Mucosa of descending colon (tissue), 3 donors: ENCODE measurements at regions not wholly inside any gene's neighbourhood (a gene's known extent, or its start where the extent isn't known, plus 50 kb on each side); places are given as distances from the start of the nearest gene placed in this dataset.

ENCODE experiments used
- ATAC-seq: fragments of 200-7000 bp; cut with Tn5 transposase; one replicate; pipeline ENCODE4 v1.9.1; 2020; ENCODE audit warnings: mild to moderate bottlenecking, moderate library complexity
- DNase-seq, 3 donors: peaks; one replicate each; pipeline ENCODE4 v3.0.0-alpha.2; 2020
- H3K36me3 ChIP-seq: fragments of 200-600 bp; one replicate; pipeline ENCODE4 v1.8.0; 2021; ENCODE audit warnings: low read depth, mild to moderate bottlenecking
- H3K4me1 ChIP-seq: fragments of 200-600 bp; one replicate; pipeline ENCODE4 v1.8.0; 2021; ENCODE audit warnings: low read depth, mild to moderate bottlenecking
- H3K4me3 ChIP-seq: fragments of 200-600 bp; one replicate; pipeline ENCODE4 v1.8.0; 2021; ENCODE audit warnings: mild to moderate bottlenecking
- H3K9me3 ChIP-seq: fragments of 200-600 bp; one replicate; pipeline ENCODE4 v1.8.0; 2021; ENCODE audit warnings: mild to moderate bottlenecking
- intact Hi-C, 2 donors: fragments of 100-400 bp; cut with DNase I in 1 of 2; cut with micrococcal nuclease in 1 of 2; formaldehyde crosslinking; loops; one replicate each; pipeline versions ENCODE4 v1.11.0 to v1.11.1; 2022; cut with DNase I, micrococcal nuclease
- TF ChIP-seq, protein P1 (sequence below): fragments of 200-600 bp; IDR thresholded peaks from one replicate; pipeline ENCODE4 v1.8.0; 2022; ENCODE audit warnings: antibody characterized with exemption, mild to moderate bottlenecking
- donor health status: DM: no; HTN: no; CAD: no; lungs with moderate emphysema.
- donor health status: DM: no; HTN: no; CAD: no.
- donor health status: DM: no; HTN: yes; CAD: no.

DNA sequence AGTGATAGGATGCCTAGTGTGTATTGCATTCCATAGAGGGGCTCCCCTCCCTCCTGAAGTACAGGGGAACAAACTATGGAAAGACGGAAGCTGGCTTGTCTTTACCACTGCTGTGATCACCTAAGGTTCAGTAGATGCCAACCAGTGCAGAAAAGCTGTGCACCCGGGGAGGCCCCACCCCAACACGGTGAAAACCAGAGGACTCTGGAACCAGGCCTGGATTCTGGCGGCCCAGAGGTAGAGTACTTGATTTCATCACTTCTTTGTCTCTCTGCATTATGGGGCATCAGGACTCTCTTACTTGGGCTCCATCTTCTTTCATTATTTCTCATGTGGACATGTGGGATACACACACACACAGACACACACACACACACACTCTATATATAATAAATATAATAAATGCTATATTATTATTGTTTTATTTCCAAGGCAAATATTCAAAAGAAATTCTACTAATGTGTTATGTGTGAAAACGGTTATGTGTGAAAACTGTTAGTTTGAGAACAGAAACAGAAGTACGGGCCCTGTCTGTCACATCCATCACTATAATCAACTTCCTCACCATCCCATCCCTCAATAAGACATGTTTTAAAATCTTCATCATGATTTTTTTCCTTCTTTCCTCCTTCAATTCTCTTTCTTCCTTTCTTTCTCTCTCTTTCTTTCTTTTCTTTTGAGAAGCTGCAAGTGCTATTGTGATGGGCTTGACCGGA lies 152.4 kb upstream of the CMC1 start:
- H3K4me1 ChIP-seq = peaks cover 5% of the 10 kb centered on the region
- intact Hi-C loops = no loop called here
- H3K4me3 ChIP-seq = no peak overlapping the region
- DNase-seq (no peak), ATAC-seq (no peak)
- H3K9me3 ChIP-seq = peaks cover 1% of the 10 kb centered on the region
- TF ChIP-seq, protein P1, sequence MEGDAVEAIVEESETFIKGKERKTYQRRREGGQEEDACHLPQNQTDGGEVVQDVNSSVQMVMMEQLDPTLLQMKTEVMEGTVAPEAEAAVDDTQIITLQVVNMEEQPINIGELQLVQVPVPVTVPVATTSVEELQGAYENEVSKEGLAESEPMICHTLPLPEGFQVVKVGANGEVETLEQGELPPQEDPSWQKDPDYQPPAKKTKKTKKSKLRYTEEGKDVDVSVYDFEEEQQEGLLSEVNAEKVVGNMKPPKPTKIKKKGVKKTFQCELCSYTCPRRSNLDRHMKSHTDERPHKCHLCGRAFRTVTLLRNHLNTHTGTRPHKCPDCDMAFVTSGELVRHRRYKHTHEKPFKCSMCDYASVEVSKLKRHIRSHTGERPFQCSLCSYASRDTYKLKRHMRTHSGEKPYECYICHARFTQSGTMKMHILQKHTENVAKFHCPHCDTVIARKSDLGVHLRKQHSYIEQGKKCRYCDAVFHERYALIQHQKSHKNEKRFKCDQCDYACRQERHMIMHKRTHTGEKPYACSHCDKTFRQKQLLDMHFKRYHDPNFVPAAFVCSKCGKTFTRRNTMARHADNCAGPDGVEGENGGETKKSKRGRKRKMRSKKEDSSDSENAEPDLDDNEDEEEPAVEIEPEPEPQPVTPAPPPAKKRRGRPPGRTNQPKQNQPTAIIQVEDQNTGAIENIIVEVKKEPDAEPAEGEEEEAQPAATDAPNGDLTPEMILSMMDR = no peak
- no peaks in the 10 kb centered on the region for H3K36me3 ChIP-seq

DNA sequence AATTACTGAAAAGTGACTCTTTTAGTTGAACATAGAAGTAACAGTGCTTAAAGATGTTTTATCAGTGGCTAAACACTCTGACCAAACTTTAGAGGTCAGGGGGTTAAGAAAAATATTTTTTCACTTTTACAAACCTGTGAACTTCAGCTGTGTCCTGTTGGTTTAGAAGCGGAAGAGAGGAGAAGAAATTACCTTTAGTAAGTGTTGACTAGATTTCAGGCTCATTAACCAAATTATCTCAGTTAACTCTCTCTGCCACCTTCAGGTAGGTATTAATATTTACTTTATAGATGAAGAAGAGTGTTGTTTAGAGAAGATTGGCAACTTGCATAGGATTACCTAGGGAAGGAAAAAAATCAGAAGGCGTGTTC lies 151.9 kb upstream of the CMC1 start:
- peaks cover 7% of the 10 kb centered on the region for H3K9me3 ChIP-seq
- TF ChIP-seq, protein P1 = no peak
- H3K4me3 ChIP-seq = no peak overlapping the region
- DNase-seq (no peak), ATAC-seq (no peak)
- H3K4me1 ChIP-seq = peaks cover 5% of the 10 kb centered on the region
- intact Hi-C loops = no loop called here
- no peaks in the 10 kb centered on the region for H3K36me3 ChIP-seq

DNA sequence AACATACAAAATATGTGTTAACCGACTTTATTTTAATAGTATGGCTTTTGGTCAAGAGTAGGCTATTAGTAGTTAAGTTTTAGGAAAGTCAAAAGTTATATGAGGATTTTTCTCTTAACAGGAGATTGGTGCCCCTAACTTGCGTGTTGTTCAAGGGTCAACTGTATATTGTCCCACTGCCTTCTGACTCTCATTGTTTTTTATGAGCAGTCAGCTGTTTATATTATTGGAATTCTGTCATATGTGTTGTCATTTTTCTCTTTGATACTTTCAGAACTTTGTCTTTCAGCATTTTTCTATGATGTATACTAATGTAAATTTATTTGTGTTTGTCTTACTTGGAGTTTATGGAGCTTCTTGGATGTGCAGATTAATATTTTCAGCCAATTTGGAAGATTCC lies 142.1 kb upstream of the CMC1 start:
- no peaks in the 10 kb centered on the region for H3K4me1 ChIP-seq
- TF ChIP-seq, protein P1 = no peak
- ATAC-seq = no peak
- H3K9me3 ChIP-seq = peaks cover 24% of the 10 kb centered on the region
- no peak for DNase-seq
- H3K36me3 ChIP-seq = no peaks in the 10 kb centered on the region
- no peak overlapping the region for H3K4me3 ChIP-seq
- intact Hi-C loops = no loop called here

DNA sequence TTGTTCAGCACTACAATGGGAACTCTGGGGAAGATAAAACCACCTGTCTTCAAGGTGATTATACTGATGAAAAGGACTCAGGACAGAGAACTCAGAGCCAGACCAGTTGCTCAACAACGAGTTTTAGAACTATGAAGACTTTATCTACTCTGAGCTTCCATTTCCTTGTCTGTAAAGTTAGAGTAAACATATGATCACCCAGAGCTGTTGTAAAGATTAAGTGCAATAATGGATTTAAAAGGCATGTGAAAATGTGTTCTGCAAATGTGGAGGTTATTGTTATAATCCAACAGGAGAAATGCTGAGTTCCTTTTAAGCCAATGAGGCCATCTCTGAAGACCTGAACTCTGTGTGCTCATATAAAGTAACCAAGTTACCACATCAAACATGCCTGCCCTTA lies 139.7 kb upstream of the CMC1 start:
- intact Hi-C loops = no loop called here
- no peaks in the 10 kb centered on the region for H3K4me1 ChIP-seq
- no peak overlapping the region for H3K4me3 ChIP-seq
- ATAC-seq (peak; percentile 95), DNase-seq (peak in 1 of 3 donors; percentile 6)
- peaks cover 21% of the 10 kb centered on the region for H3K9me3 ChIP-seq
- TF ChIP-seq, protein P1 = no peak
- H3K36me3 ChIP-seq = no peaks in the 10 kb centered on the region

DNA sequence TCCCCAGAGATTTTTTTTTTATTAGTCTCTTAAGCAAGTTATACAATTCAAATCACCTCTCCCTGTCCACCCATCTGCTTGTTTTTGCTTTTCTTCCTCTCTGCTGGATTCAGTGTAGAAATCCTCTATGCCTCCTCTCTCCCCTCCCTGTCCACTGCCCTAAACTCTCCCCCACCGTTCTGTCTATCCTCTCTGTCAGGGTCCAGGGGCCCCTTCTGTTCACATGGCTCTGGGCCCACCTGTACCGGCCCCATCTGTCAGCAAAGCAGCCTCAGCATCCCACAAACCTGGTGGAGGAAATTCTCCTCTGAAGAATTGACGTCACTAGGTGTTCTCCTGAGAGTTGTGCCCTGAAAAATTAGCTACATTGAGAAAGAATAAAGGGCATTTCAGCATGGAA lies 137.6 kb upstream of the CMC1 start:
- no peak for ATAC-seq
- Histone ChIP-seq H3K4me3 (no peak overlapping the region), H3K9me3 (peaks cover 17% of the 10 kb centered on the region), H3K4me1 (no peaks in the 10 kb centered on the region), H3K36me3 (no peaks in the 10 kb centered on the region)
- intact Hi-C loops = no loop called here
- no peak for DNase-seq
- TF ChIP-seq, protein P1 = no peak
